ENCODE measurements at regions not wholly inside any gene's neighbourhood (a gene's known extent, or its start where the extent isn't known, plus 50 kb on each side); places are given as distances from the start of the nearest gene placed in this dataset.

DNA sequence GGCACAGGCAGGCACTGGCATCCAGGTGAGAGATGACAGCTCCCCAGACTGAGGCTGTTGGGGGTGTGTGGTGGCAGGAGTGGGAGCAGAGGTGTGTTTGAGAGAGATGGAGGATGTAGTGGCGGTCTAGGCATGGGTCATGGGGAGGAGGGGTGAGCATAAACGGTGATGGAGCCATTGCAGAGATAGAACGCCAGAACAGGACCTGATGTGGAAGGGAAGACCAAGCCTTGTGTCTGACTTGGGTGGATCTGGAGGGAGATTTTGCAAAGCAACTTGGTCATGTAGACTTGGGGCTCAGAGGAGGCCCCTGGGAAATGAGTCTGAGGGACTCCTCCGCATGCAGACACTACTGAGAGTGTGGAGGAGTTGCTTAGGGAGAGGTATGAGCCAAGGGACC is 50.0 kb upstream of the CLDN5 start:
- DNase-seq (ENCODE audit: low read depth) = no peak

DNA sequence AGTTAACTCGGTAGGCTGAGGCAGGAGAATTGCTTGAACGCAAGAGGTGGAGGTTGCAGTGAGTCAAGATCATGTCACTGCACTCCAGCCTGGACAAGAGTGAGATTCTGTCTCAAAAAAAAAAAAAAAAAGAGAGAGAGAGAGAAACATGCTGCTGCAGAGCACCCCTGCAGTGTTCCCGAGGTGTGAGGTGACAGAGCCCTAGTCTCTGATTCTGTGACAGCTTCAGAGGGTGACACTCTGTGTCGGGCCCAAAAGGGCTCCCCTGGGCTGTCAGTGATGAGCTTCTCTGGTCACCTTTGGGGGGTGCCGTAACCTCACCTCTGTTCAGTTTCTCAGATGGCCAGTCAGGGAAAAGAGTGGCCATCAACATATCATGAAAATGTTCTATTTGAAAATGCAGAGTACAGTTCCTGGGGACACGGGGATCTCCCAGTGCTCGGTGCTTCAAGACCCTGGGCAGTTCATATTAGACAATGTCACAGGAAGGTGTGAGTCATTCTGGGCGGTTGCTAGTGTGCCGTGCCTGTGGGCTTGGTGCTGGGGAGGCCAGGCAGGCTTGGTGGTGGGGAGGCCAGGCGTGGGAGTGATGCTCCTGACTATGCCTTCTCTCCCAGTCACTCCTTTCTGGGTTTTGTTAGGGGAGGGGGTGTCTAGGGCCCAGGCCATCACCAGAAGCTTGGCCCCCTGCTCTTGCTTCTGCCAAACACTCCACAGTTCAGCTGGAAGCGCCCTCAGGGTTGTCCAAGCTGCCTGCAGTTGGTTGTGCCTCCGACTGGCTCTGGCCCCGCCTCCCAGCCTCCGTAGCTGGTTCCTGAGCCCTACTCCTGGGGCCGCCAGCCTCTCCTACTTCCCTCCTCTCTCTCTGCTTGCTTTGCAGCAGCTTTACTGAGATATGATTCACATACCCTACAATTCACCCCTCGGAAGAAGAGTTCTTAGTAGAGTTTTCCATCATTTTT is 52.5 kb upstream of the CLDN5 start:
- peak; percentile 50 for DNase-seq (ENCODE audit: low read depth)

DNA sequence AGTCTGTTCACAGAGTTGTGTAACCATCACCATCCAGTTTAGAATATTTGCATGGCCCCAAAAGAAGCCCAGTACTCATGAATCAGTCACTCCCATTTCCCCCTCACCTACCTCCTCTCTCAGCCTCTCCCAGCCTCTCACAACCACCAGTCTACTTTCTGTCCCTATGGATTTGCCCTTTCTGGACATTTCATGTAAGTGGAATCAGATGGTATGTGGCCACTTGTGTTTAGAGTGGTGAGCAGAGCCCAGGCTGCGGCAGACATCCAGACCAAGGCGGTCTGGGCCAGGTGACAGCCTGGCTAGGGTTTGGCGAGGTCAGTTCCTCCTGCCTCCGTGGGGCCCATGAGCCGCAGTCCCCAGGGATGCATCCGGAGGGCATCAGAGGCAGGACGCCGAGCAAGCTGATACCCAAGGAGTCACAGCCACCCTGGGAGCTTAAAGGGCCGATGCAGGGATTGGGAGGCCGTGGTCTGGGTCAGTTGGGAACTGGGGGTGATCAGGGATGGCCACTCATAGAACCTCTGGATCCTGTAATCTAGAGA is 53.3 kb upstream of the CLDN5 start:
- no peak for DNase-seq (ENCODE audit: low read depth)

DNA sequence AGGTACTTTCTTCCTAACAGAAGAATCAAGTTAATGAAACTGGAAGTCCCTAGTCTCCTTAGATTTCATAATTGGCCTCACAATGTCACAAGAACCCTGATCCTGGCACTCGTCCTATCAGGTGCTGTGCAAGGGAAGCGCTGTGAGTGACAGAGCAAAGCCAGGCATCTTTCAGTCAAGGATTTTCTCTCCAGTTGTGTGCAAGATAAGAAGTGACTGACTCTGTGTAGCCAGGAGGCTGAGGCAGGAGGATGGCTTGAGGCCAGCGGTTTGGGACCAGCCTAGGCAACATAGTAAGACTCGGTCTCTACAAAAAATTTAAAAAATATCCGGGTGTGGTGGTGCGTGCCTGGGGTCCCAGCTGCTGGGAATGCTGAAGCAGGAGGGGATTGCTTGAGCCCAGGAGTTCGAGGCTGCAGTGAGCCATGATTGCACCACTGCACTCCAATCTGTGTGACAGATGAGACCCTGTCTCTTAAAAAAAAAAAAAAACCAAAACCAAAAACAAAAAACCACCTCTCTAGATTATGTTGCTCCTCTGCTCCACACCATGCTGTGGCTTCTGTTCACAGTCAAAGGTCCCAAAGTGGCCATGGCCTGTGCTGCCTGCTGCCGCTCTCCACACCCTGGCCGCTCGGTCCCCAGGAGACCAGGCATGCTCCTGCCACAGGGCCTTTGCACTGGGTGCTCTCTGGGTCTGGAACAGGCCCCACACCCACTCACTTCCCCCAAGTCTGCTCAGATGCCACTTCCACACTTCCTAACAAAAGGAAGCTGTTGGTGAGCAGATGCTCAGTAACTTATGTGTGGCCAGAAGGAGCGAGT is 54.2 kb upstream of the CLDN5 start:
- no peak for DNase-seq (ENCODE audit: low read depth)

DNA sequence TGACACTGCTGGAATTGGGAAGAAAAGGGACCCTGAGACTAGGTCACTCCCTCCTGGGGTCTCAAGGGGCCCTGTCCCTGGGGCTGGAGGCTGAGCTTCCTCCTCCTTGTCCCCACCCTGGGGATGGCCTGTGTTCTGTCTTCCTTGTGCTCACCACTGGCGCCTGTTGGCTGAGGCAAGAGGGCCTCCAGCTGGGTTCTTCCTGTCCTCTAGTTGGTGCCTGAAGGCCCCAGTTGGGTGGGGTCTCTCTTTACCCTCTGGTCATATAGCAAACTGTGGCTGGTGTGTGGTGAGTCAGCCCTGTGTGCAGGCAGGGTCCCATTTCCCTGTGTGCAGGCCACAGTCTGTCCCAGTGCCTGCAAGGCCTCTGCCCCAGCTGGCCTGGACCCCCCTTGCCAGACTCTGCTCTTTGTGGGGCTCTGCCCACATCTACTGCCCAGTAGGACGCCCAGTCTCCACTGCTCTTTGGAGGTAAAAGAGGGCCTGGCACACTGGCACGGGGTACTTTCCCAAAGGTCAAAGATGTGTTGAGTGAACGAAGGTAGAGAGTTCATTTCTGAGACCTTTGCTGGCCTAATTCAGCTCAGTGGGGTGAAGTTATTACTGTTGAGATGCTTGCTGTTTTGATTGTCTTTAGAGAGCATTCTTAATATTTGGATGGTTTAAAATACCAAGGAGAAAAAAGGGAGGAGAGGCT is 55.1 kb upstream of the CLDN5 start:
- no peak for DNase-seq (ENCODE audit: low read depth)

DNA sequence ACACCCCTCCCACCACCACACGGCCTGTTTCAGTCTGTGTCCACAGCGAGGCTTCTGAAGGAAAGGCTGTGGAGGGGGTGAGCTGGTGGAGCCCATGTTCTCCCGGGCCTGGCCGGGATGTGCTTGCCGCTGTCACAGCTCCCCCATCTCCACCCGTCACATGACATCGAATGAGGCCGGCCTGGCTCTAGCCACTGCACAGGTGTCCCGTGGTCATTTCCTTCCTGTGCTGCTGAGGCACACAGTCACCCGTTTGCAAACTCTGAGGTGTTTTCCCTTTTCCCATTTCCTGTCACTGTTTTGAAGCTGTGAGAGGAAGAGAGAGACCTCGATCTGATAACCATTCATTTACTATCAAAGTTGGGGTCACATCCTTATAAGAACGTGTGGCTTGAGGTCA is 55.7 kb upstream of the CLDN5 start:
- DNase-seq (ENCODE audit: low read depth) = no peak

DNA sequence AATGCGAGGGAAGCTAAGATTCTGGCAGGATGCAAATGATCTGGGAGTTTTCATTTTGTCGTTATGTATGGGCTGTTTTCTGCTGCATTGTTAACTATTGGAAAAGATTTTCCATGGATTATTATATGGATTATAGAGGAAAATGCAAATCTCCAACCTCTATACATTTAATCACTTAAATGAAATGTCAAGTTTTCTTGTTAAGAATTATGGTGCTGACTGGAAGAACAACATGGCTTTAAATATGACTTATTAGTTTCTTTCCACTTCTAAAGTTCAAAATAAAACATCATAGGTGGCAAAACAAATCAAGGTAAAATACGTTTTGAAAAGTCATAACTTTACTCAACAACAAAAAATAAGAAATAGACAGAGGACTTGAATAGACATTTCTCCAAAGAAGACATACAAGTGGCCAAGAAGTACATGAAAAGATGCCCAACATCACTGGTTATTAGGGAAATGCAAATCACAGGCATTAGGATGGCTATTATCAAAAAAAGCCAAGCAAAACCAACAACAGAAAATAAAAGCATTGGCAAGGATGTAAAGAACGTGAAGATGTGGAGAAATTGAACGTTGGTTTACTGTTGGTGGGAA is 56.2 kb upstream of the CLDN5 start:
- DNase-seq (ENCODE audit: low read depth) = no peak

DNA sequence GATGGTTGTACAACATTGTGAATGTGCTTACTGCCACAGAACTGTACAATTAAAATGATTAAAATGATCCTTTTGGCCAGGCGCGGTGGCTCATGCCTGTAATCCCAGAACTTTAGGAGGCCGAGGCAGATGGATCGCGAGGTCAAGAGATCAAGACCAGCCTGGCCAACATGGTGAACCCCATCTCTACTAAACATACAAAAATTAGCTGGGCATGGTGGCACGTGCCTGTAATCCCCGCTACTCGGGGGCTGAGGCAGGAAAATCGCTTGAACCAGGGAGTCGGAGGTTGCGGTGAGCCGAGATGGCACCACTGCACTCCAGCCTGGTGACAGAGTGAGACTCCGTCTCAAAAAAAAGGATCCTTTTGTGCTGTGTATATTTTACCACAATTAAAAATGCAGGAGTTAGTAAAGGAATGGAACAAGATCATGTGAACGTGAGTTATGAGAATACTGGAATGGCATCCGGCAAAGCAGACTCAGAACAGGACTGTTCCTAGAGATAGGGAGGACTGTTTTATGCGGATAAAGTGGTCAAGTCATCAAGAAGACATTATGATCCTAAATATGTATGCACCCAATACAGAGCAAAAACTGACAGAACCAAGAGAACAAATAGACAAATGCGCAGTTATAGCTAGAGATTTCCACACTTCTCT is 58.0 kb upstream of the CLDN5 start:
- DNase-seq (ENCODE audit: low read depth) = no peak

DNA sequence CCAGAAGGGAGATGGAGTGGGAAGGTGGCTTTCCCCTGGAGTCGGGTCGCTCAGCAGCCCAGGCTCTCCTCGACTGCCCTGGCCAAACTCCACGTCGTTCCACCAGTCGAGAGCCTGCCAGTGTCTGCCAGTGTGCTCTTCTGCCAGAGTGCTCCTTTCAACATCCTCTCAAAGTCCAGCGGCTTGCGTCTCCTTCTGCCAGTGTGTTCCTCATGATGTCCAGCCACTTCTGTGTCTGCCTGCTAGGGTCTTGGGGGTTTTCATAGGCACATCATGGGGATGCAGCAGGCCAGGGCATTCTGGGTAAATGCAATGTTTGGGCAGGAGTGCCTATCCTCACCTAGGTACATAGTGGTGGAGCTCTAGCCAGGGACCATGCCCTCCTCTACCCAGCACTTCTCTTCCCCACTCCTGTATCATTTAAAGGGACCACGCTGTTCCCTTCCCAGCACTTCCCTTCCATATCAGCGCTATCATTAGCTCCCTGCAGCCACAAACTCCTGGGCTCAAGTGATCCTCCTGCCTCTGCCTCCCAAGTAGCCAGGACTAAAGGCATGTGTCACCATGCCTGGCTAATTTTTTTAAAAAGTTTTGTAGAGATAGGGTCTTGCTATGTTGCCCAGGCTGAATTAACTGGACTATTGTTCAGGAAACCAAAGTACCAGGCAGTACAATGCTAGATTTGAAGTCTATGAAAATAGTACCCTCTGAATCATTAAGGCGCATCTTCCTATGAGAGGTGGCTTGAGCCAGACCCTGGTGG is 62.9 kb upstream of the CLDN5 start:
- DNase-seq (ENCODE audit: low read depth) = no peak

DNA sequence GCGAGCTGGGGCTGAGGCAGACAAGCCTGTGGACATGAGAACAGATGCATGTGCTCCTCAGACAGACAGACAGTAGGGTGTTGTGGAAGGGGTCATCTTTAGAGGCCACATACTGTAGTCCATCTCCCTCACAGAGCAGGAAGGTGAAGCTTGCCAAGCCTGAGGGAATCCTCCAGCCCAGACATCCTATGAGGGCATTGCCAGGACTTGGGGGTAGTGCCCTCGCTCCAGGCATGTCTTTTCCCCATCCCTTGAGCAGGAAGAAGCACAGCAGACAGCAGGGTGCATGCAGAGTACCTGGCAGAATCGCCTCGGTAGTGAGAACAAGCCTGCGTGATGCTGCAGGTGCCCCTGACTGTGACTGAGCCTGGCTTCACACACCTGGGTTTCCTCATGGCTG is 66.5 kb upstream of the CLDN5 start:
- DNase-seq (ENCODE audit: low read depth) = no peak

DNA sequence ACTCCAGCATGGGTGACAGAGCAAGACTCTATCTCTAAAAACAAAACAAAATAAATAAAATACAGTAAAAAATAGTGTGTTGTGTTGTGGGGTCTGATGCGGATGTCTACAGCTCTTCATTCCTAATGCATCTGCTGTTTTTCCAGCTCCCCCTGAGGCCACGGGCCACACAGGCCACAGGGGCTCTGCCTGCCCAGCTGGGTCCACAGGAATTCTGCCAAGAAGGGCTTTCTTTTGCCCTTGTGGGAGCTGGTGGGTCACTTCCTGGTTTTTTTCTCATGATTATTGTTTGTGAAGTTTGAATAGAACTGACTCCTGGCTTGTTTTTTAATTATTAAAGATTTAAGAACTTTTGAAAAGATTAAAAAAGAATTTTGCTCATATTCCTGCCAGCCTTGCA is 67.4 kb upstream of the CLDN5 start:
- DNase-seq (ENCODE audit: low read depth) = no peak

DNA sequence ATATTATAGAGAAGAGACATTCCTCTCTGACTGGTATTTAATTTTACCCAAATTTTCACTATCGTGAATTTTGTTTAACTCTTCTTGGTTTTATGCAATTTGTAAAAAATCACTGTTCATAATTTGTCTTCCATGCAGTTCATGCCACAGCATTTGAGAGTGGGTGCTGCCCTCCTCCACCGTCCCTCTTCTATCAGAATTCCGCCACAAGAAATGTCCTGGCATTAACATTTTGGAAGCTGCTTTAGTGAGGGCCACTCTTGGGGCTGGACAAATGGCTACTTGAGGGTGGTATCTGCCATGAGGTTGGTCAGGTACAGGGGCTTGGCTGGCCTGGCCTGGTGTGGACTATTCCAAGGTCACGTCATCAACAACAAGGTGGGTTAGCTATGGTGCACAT is 68.3 kb upstream of the CLDN5 start:
- no peak for DNase-seq (ENCODE audit: low read depth)

DNA sequence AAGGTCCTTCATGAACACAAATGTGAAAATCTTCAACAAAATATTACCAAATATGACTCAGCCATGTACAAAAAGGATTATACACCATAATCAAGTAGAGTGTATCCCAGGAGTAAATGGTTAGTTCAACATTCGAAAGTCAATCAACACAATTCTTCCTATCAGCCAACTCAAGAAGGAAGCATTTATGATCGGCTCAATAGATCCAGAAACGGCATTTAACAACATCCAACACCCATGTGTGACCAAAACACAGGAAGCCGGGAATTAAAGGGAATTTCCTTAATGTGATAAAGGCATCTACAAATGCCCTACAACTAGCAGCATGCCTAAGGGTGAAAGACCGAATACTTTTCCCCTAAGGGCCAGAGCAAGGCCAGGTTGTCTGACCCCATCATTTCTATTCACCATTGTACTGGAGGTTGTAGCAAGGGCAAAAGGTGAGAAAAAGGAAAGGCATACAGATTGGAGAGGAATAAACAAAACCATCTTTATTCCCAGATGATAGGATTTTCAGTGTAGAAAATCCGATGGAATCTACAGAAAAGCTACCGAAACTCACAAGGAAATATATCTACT is 69.9 kb upstream of the CLDN5 start:
- no peak for DNase-seq (ENCODE audit: low read depth)

DNA sequence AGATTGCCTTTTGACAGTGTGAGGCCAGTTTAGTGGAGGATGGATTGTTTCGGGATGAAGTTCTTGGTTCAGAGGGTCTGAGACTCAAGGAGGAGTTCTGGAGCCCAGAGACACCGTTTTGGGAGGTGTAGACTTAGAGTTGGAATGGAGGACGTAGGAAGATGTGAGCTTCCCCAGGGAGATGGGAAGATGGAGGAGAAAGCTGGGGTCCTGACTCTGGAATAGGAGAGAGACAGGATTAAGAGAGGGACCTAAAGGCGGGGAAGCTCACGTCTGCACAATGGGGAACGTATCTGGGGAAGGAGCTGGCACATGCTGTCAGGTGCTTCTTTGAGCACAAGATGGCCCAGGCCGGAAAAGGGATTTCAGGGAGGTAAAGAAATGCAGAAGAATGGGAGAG is 71.3 kb upstream of the CLDN5 start:
- no peak for DNase-seq (ENCODE audit: low read depth)

DNA sequence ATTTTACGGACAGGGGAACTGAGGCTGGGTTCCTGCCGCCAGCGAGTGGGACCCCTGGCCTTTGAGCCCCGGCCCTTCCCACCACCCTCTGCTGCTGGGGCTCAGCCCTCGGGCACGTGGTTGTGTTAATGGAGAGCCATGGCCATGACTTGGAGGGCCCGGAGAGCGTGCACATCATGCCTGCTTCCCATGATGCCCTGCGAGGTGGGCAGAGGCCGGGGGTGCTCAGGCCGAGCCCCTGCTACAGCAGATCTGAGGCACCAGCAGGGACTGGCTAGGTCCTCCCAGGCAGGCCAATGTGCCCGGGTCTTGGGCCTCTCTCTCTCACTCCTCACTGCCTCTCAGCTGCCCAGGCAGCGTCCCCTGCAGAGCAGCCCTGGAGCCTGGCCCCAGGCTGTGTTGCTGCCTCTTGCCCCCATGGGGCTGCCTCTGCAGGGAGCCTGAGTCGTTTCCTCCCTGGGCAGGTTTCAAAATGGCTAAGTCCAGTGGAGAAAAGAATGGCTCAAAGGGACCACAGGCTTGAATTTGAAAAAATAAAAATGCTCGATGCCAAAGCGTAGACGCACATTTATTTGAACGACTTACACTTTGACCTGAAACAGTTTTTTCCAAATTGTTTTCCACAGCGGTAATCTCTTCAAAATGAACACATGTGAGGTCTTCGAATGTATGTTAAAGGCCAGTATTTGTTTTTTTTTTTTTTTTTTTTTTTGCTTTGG is 72.6 kb upstream of the CLDN5 start:
- DNase-seq (ENCODE audit: low read depth) = no peak

DNA sequence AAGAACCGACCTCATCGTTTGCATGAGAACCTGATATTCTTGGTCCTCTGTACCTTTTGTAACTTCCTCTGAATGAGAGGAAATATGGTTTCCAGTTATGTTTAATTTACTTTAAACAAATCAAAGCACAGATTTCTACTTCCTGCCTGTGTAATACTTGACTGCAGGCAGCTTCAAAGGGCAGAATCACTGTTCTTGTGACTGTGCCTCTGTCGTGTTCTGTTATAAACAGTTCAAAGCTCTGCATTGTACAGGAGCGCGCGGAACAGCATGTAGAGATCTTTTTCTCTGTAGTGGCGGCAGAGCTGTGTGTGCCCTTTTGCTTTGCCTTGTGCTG is 73.2 kb upstream of the CLDN5 start:
- no peak for DNase-seq (ENCODE audit: low read depth)

DNA sequence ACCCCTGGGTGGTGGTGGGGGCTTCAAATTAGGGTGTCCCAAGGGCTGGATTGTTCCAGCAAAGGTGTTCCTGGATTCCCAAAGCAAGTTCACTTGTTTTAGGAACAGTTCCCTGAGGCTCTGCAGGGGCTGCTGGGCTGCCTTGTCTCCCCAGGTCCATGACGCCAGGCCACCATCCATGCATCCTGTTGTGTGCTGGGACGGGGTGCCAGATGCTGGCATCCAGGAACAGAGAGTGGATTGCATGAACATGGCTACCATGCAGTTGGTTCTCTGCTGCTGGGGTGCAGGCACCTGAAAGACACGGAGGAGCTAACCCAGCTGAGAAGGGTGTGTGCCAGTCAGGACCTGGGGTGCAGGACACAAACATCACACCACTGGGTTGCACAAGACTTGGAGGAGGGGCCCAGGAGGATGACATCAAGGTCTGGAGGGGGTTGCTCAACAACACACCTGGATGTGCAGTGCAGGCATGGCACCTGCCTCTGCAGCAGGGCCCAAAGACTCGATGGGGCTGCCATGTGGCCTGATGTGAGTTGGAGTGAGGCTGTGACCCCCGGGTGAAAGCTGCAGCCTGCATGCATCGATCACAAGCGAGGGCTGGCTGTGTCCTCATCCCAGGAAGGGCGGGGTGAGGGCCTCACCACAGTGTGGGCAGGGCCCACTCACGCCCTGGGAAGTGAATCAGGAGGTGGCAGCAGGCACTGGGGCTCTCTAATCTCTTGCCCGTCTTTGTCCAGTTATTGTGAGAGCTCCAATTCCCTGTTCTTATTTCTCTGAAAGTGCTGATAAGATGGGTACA is 74.0 kb upstream of the CLDN5 start:
- no peak for DNase-seq (ENCODE audit: low read depth)

DNA sequence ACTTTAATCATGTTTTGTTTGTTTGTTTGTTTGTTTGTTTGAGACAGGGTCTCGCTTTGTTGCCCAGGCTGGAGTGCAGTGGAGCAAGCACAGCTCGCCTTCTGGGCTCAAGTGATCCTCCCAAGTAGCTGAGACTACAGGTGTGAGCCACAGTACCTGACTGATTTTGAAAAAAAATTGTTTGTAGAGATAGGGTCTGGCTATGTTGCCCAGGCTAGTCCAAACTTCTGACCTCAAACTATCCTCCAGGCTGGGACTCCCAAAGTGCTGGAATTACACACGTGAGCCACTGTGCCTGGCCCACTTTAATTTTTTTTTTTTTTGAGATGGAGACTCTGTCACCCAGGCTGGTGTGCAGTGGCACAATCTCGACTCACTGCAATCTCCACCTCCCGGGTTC is 74.8 kb upstream of the CLDN5 start:
- no peak for DNase-seq (ENCODE audit: low read depth)
